Neural cell (in vitro differentiated cells): ENCODE measurements at regions not wholly inside any gene's neighbourhood (a gene's known extent, or its start where the extent isn't known, plus 50 kb on each side); places are given as distances from the start of the nearest gene placed in this dataset.
A peak's percentile ranks its signal among the peaks of the same experiment; 100 is the strongest.

Experiments used
- H2AFZ ChIP-seq: fragments of 200-600, 300-800 bp; sonication (generic), shearing (Covaris generic); 2 replicates; pipeline ENCODE4 v1.6.0; 2014; ENCODE audit warnings: low read depth, mild to moderate bottlenecking, antibody characterized with exemption, low read length, moderate library complexity
- H3F3A ChIP-seq: fragments of 200-600 bp; shearing (Covaris generic); 2 replicates; pipeline ENCODE4 v1.6.1; 2016; ENCODE audit warnings: mild to moderate bottlenecking, moderate library complexity, mixed read lengths, antibody characterized with exemption, low read length; ENCODE audit not compliant: insufficient read depth, poor library complexity, severe bottlenecking
- H3K27ac ChIP-seq: fragments of 200-600, 300-800 bp; sonication (generic), shearing (Covaris generic); 2 replicates; pipeline ENCODE4 v1.5.1; 2014; ENCODE audit warnings: mild to moderate bottlenecking, low read length, moderate library complexity
- H3K27me3 ChIP-seq: fragments of 300-800, 200-600 bp; sonication (generic), shearing (Covaris generic); 2 replicates; pipeline ENCODE4 v1.6.0; 2014; ENCODE audit warnings: mild to moderate bottlenecking, low read depth, low read length, moderate library complexity; ENCODE audit not compliant: insufficient read depth
- H3K36me3 ChIP-seq: fragments of 300-800, 200-600 bp; sonication (generic), shearing (Covaris generic); 2 replicates; pipeline ENCODE4 v1.5.1; 2014; ENCODE audit warnings: mild to moderate bottlenecking, antibody characterized with exemption, low read length, moderate library complexity; ENCODE audit not compliant: insufficient read depth
- H3K4me2 ChIP-seq: fragments of 300-800, 200-600 bp; sonication (generic), shearing (Covaris generic); 2 replicates; pipeline ENCODE4 v1.6.0; 2014; ENCODE audit warnings: mild to moderate bottlenecking, low read length
- H3K4me3 ChIP-seq: fragments of 300-800, 200-600 bp; sonication (generic), shearing (Covaris generic); 2 replicates; pipeline ENCODE4 v1.5.1; 2014; ENCODE audit warnings: mild to moderate bottlenecking, low read length, moderate library complexity
- H3K79me2 ChIP-seq: fragments of 200-600 bp; shearing (Covaris generic); replicated peaks from 2 replicates; pipeline ENCODE4 v1.6.0; 2014; ENCODE audit warnings: mild to moderate bottlenecking, low read length, moderate library complexity; ENCODE audit not compliant: insufficient read depth
- H3K9ac ChIP-seq: fragments of 300-800, 200-600 bp; sonication (generic), shearing (Covaris generic); 2 replicates; pipeline ENCODE4 v1.6.1; 2016; ENCODE audit warnings: mild to moderate bottlenecking, low read length, mixed read lengths
- H3K9me2 ChIP-seq: fragments of 200-600 bp; shearing (Covaris generic); 2 replicates; pipeline ENCODE4 v1.6.1; 2016; ENCODE audit warnings: mild to moderate bottlenecking, low read length, mixed read lengths; ENCODE audit not compliant: insufficient read depth
- H3K9me3 ChIP-seq: fragments of 200-600, 300-800 bp; sonication (generic), shearing (Covaris generic); 2 replicates; pipeline ENCODE4 v1.6.1; 2016; ENCODE audit warnings: mild to moderate bottlenecking, mixed run types, low read length, moderate library complexity, mixed read lengths
- H4K20me1 ChIP-seq: fragments of 200-600 bp; shearing (Covaris generic); 2 replicates; pipeline ENCODE4 v1.6.1; 2016; ENCODE audit warnings: mild to moderate bottlenecking, mixed run types; ENCODE audit not compliant: insufficient read depth
- CTCF ChIP-seq: fragments of 450-650 bp; IDR thresholded peaks from 2 replicates; pipeline ENCODE4 v1.5.1; 2014; ENCODE audit warnings: antibody characterized with exemption, mild to moderate bottlenecking, moderate library complexity; ENCODE audit not compliant: poor library complexity, severe bottlenecking
- EP300 ChIP-seq: fragments of 450-650 bp; conservative IDR thresholded peaks from 2 replicates; pipeline ENCODE4 v1.6.1; 2014; ENCODE audit warnings: antibody characterized with exemption, mild to moderate bottlenecking, moderate library complexity; ENCODE audit not compliant: poor library complexity, severe bottlenecking
- EZH2 ChIP-seq: fragments of 200-600, 300-800 bp; shearing (Covaris generic), sonication (generic); IDR thresholded peaks from 2 replicates; pipeline ENCODE4 v1.6.1; 2014; ENCODE audit warnings: antibody characterized with exemption, low read length, borderline replicate concordance, mild to moderate bottlenecking; ENCODE audit not compliant: insufficient read depth, poor library complexity, severe bottlenecking
- MXI1 ChIP-seq: fragments of 450-650 bp; conservative IDR thresholded peaks from 2 replicates; pipeline ENCODE4 v1.6.1; 2014; ENCODE audit warnings: antibody characterized with exemption, mild to moderate bottlenecking; ENCODE audit not compliant: poor library complexity, severe bottlenecking
- POLR2AphosphoS5 ChIP-seq: IDR thresholded peaks from 2 replicates; pipeline ENCODE4 v1.6.1; 2012
- RAD21 ChIP-seq: fragments of 450-650 bp; conservative IDR thresholded peaks from 2 replicates; pipeline ENCODE4 v1.6.1; 2014; ENCODE audit warnings: antibody characterized with exemption, mild to moderate bottlenecking, moderate library complexity
- REST ChIP-seq: IDR thresholded peaks from 2 replicates; pipeline ENCODE4 v1.6.1; 2012; ENCODE audit warnings: borderline replicate concordance
- SMC3 ChIP-seq: fragments of 450-650 bp; conservative IDR thresholded peaks from 2 replicates; pipeline ENCODE4 v1.6.1; 2014; ENCODE audit warnings: antibody characterized with exemption, mild to moderate bottlenecking, moderate library complexity; ENCODE audit not compliant: poor library complexity
- TAF1 ChIP-seq: IDR thresholded peaks from 2 replicates; pipeline ENCODE4 v1.6.1; 2012; ENCODE audit warnings: low read depth

GRCh38 chr4:65018313-65018712 lies 609.1 kb upstream of the TECRL start:
- H3K27me3 ChIP-seq = no peaks in the 10 kb centered on the region
- no peaks in the 10 kb centered on the region for H3K9me3 ChIP-seq
- no peaks in the 10 kb centered on the region for H4K20me1 ChIP-seq
- H3K4me2 ChIP-seq = no peak overlapping the region
- no peaks in the 10 kb centered on the region for H3K9me2 ChIP-seq
- H3F3A ChIP-seq = no peaks in the 10 kb centered on the region
- H3K4me3 ChIP-seq = no peak overlapping the region
- H2AFZ ChIP-seq = no peak overlapping the region
- H3K36me3 ChIP-seq = no peaks in the 10 kb centered on the region
- H3K27ac ChIP-seq = no peak overlapping the region
- H3K79me2 ChIP-seq = no peaks in the 10 kb centered on the region
- peak; percentile 20 for TF ChIP-seq POLR2AphosphoS5
- no peak for TF ChIP-seq MXI1
- peak; percentile 52 for TF ChIP-seq EP300
- no peak overlapping the region for H3K9ac ChIP-seq

- Histone ChIP-seq H3K9ac (no peak overlapping the region), H3K27me3 (no peaks in the 10 kb centered on the region), H3K36me3 (no peaks in the 10 kb centered on the region), H3K9me2 (no peaks in the 10 kb centered on the region), H3F3A (no peaks in the 10 kb centered on the region), H4K20me1 (no peaks in the 10 kb centered on the region), H3K9me3 (no peaks in the 10 kb centered on the region), H2AFZ (no peak overlapping the region), H3K4me2 (no peak overlapping the region), H3K27ac (no peak overlapping the region), H3K79me2 (no peaks in the 10 kb centered on the region), H3K4me3 (no peak overlapping the region)
- TF ChIP-seq SMC3 (no peak), REST (no peak), EZH2 (no peak), RAD21 (no peak), MXI1 (no peak), POLR2AphosphoS5 (no peak)
Measured at GRCh38 chr4:65014078-65014477, 604.8 kb upstream of the TECRL start.

GRCh38 chr4:65007841-65008439 lies 598.7 kb upstream of the TECRL start:
- TF ChIP-seq MXI1 (no peak), EZH2 (no peak), RAD21 (peak; percentile 82), TAF1 (no peak), SMC3 (peak; percentile 82), POLR2AphosphoS5 (no peak), CTCF (peak; percentile 76), EP300 (no peak), REST (no peak)

More at GRCh38 chr4:65007841-65008439, 598.7 kb upstream of the TECRL start:
- H3K36me3 ChIP-seq = no peaks in the 10 kb centered on the region
- H3K9me3 ChIP-seq = no peaks in the 10 kb centered on the region
- no peak overlapping the region for H3K9ac ChIP-seq
- no peak overlapping the region for H3K27ac ChIP-seq
- no peaks in the 10 kb centered on the region for H3K79me2 ChIP-seq
- no peak overlapping the region for H2AFZ ChIP-seq
- no peak overlapping the region for H3K4me2 ChIP-seq
- no peaks in the 10 kb centered on the region for H3F3A ChIP-seq
- H3K9me2 ChIP-seq = no peaks in the 10 kb centered on the region
- no peaks in the 10 kb centered on the region for H4K20me1 ChIP-seq
- no peak overlapping the region for H3K4me3 ChIP-seq
- no peaks in the 10 kb centered on the region for H3K27me3 ChIP-seq
